Uterus (tissue), 3 donors: ENCODE measurements at regions not wholly inside any gene's neighbourhood (a gene's known extent, or its start where the extent isn't known, plus 50 kb on each side); places are given as distances from the start of the nearest gene placed in this dataset.

Source experiments
- DNase-seq, 2 donors: peaks; one replicate each; pipeline ENCODE4 v3.0.0-alpha.2; 2019 to 2020
- H3K27ac ChIP-seq, 2 donors: fragments of 200-600 bp; sonication (generic); 1 replicate in 1 of 2; 2 replicates in 1 of 2; pipeline ENCODE4 v1.5.1; 2016 to 2018
- H3K27me3 ChIP-seq, 2 donors: fragments of 200-600 bp; sonication (generic); one replicate each; pipeline ENCODE4 v1.5.1; 2018 to 2019; ENCODE audit warnings: control low read depth in 1 of 2
- H3K36me3 ChIP-seq, 2 donors: fragments of 200-600 bp; sonication (generic); one replicate each; pipeline ENCODE4 v1.5.1; 2019; ENCODE audit warnings: control low read depth in 1 of 2
- H3K4me1 ChIP-seq, 2 donors: fragments of 200-600 bp; sonication (generic); one replicate each; pipeline ENCODE4 v1.5.1; 2018 to 2019; ENCODE audit warnings: control low read depth in 1 of 2
- H3K4me3 ChIP-seq, 2 donors: fragments of 200-600 bp; sonication (generic); 1 replicate in 1 of 2; 2 replicates in 1 of 2; pipeline ENCODE4 v1.5.1; 2018 to 2019; ENCODE audit warnings: mild to moderate bottlenecking in 1 of 2
- H3K9me3 ChIP-seq, 2 donors: fragments of 200-600 bp; sonication (generic); one replicate each; pipeline ENCODE4 v1.5.1; 2019; ENCODE audit warnings: control low read depth in 1 of 2
- POLR2A ChIP-seq, 2 donors: fragments of 450-650 bp; IDR thresholded peaks; one replicate each; pipeline ENCODE4 v1.6.1; 2016; ENCODE audit warnings: antibody characterized with exemption in 2 of 2, mild to moderate bottlenecking in 1 of 2, moderate library complexity in 1 of 2
- intact Hi-C: fragments of 100-400 bp; cut with DNase I; formaldehyde crosslinking; loops from one replicate; pipeline ENCODE4 v1.15.1; 2023; ENCODE audit warnings: low total_unique reads
- TF ChIP-seq, protein P1 (sequence below), 4 experiments: fragments of 200-600 bp in 2 of 4; fragments of 450-650 bp in 2 of 4; sonication (generic) in 2 of 4; IDR thresholded peaks; one replicate each; pipeline ENCODE4 v1.5.1; 2016 to 2019; ENCODE audit warnings: antibody characterized with exemption in 4 of 4, mild to moderate bottlenecking in 2 of 4, moderate library complexity in 1 of 4
- donor health status: DM: yes; HTN: yes; CAD: no.

DNA sequence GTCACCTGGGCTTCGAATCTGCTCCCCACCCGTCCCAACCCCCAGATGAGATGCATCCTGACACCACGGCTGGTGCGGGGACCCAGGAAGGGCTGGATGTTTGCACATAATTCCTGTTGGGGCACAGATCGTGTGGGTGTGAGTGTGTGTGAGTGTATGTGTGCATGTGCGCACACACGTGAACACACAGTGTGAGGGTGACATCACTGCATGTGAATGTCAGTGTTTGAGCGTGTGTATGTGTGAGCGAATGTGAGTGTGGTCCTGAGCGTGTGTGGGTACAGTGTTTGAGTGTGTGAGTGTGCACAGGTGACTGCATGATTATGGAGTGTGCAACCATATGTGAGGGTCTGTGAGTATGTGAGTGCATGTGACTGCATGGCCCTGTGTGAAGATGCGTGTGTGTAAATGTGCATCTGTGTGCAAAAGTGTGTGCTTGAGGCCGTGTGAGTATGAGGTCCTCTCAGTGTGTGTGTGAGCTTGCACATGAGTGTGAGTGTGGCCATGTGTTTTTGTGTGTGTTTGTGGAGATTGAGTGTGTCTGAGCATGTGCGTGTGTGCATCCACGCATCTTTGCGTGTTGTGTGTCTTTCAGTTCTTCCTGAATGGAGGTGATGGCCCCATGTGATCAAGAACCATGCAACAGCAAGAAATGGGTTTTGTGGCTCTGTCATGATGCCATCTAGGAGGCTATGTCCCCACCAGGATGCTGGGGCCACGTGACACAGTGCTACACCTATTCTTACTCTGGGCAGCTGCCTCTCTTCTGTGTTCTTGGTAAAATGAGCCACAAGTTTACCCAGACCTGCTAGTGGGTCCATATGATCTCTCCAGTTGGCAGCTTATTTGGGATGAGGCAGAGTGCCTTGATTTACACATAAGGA, 70.5 kb upstream of the GCSH start:
- H3K27me3 ChIP-seq = no peaks in the 10 kb centered on the region
- H3K36me3 ChIP-seq = no peaks in the 10 kb centered on the region
- no peaks in the 10 kb centered on the region for H3K4me1 ChIP-seq
- no peak overlapping the region for H3K27ac ChIP-seq
- TF ChIP-seq, protein P1, sequence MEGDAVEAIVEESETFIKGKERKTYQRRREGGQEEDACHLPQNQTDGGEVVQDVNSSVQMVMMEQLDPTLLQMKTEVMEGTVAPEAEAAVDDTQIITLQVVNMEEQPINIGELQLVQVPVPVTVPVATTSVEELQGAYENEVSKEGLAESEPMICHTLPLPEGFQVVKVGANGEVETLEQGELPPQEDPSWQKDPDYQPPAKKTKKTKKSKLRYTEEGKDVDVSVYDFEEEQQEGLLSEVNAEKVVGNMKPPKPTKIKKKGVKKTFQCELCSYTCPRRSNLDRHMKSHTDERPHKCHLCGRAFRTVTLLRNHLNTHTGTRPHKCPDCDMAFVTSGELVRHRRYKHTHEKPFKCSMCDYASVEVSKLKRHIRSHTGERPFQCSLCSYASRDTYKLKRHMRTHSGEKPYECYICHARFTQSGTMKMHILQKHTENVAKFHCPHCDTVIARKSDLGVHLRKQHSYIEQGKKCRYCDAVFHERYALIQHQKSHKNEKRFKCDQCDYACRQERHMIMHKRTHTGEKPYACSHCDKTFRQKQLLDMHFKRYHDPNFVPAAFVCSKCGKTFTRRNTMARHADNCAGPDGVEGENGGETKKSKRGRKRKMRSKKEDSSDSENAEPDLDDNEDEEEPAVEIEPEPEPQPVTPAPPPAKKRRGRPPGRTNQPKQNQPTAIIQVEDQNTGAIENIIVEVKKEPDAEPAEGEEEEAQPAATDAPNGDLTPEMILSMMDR (IDR thresholded peaks at IDR 0.05) = no peak
- no peak for TF ChIP-seq POLR2A (IDR thresholded peaks at IDR 0.05)
- no peak overlapping the region for H3K4me3 ChIP-seq
- H3K9me3 ChIP-seq = no peaks in the 10 kb centered on the region
- DNase-seq = no peak
- intact Hi-C loops = no loop called here

DNA sequence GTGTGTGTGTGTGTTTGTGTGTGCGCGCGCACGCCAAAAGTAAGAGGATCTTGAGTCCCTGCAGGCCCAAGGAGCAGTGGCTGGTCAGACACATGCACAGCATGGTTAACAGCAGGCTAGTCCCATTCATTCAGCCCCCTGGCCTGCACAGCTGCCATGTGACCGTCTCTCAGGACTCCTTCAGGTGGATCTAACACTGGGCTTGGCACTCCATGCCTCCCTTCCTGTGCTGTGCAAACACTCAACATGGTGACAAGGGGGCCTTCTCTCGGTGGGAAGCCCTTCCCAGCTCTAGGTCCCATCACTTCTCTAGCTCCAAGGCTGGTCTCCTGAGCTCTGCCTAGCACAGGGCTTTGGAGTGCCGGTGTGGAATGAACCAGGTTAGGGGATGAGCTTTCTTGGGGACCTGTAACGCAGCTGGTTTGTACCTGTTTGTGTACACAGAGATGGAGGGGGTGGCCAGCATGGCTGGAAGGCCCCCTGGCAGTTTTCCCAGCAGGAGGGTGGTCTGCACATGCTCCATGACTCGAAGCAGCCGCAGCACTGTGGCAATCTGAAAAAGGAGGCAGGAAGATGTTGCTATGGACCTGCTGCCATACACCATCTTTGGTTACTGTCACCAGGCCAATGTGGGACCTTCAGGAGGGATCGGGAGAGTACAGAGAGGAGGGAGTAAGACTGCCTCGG, 69.4 kb upstream of the GCSH start:
- intact Hi-C loops = no loop called here
- Histone ChIP-seq H3K27me3 (no peaks in the 10 kb centered on the region), H3K4me3 (no peak overlapping the region), H3K27ac (no peak overlapping the region), H3K36me3 (no peaks in the 10 kb centered on the region), H3K4me1 (no peaks in the 10 kb centered on the region), H3K9me3 (no peaks in the 10 kb centered on the region)
- no peak for TF ChIP-seq POLR2A (IDR thresholded peaks at IDR 0.05)
- TF ChIP-seq, protein P1 (IDR thresholded peaks at IDR 0.05) = no peak
- no peak for DNase-seq

DNA sequence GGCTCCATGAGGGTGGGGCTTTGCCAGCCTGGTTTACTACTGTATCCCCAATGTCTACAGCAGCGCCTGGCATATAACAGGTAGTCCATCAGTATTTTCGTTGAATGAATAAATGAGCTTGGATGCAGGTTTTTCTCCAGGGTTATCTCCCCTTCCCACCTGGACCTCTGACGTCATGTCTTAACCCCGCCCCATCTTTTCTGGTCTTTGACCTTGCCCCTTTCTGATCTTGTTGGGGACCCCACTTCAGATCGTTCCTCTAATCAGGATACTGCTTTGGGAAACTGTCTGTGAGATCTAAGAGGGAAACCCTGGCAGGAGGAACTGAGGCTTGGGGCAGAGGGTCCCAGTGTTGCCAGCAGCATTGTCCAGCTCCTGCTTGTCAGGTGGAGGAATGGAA, 68.8 kb upstream of the GCSH start:
- no peaks in the 10 kb centered on the region for H3K27me3 ChIP-seq
- H3K9me3 ChIP-seq = no peaks in the 10 kb centered on the region
- TF ChIP-seq, protein P1 (IDR thresholded peaks at IDR 0.05) = no peak
- no peak for TF ChIP-seq POLR2A (IDR thresholded peaks at IDR 0.05)
- no peak overlapping the region for H3K27ac ChIP-seq
- no peak for DNase-seq
- H3K4me3 ChIP-seq = no peak overlapping the region
- intact Hi-C loops = no loop called here
- no peaks in the 10 kb centered on the region for H3K36me3 ChIP-seq
- H3K4me1 ChIP-seq = no peaks in the 10 kb centered on the region

DNA sequence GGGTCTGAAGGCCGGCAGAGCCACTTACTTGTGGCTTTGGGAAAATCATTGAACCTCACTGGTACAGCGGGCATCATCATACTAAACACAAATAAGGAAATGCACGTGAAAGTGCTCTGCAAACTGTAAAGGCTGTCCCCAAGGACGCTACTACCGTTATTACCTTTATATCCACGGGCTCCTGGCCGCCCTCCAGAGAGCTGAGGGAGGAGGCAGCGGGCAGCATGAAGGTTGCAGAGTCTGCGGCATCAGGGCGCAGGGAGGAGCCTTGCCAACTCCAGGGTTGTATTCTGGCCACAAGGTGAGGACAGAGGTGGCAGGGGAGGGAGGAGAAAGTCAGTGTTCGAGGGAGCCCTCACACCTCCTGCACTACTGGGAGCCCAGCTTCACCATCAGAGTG, 68.3 kb upstream of the GCSH start:
- no peak for DNase-seq
- TF ChIP-seq, protein P1 (IDR thresholded peaks at IDR 0.05) = no peak
- TF ChIP-seq POLR2A (IDR thresholded peaks at IDR 0.05) = no peak
- Histone ChIP-seq H3K4me1 (no peaks in the 10 kb centered on the region), H3K9me3 (no peaks in the 10 kb centered on the region), H3K36me3 (no peaks in the 10 kb centered on the region), H3K27me3 (no peaks in the 10 kb centered on the region), H3K27ac (no peak overlapping the region), H3K4me3 (no peak overlapping the region)
- intact Hi-C loops = no loop called here

DNA sequence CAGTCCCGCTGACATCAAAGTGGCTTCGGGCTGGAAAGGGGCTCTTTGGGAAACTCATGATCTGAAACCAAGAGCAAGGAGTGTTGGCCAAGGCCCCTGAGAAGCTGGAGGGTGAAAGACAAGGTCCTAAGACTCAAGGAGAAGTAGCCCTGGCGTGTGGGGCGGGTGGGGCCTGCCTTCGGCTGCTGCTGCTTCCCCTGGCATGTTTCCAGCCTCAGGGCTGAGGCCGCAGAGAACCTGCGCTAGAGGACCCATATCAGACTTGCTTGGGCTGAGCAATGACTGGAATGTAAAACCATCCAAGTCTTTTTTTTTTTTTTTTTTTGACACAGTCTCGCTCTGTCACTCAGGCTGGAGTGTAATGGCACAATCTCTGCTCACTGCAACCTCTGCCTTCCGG, 67.5 kb upstream of the GCSH start:
- H3K4me1 ChIP-seq = no peaks in the 10 kb centered on the region
- no peaks in the 10 kb centered on the region for H3K36me3 ChIP-seq
- TF ChIP-seq POLR2A (IDR thresholded peaks at IDR 0.05) = no peak
- TF ChIP-seq, protein P1 (IDR thresholded peaks at IDR 0.05) = no peak
- no peaks in the 10 kb centered on the region for H3K27me3 ChIP-seq
- H3K4me3 ChIP-seq = no peak overlapping the region
- no peak overlapping the region for H3K27ac ChIP-seq
- no peak for DNase-seq
- intact Hi-C loops = no loop called here
- H3K9me3 ChIP-seq = no peaks in the 10 kb centered on the region
